ENCODE measurements at regions not wholly inside any gene's neighbourhood (a gene's known extent, or its start where the extent isn't known, plus 50 kb on each side); places are given as distances from the start of the nearest gene placed in this dataset.
A peak's percentile ranks its signal among the peaks of the same experiment; 100 is the strongest.

GRCh38 chr1:218585511-218586184, 240.5 kb downstream of the TGFB2 start:
- peak; percentile 75 for DNase-seq (ENCODE audit: low read depth)
- H3K4me3 ChIP-seq (ENCODE audit: low read depth, low read length): no peak overlapping the region
- TF ChIP-seq, protein P1, sequence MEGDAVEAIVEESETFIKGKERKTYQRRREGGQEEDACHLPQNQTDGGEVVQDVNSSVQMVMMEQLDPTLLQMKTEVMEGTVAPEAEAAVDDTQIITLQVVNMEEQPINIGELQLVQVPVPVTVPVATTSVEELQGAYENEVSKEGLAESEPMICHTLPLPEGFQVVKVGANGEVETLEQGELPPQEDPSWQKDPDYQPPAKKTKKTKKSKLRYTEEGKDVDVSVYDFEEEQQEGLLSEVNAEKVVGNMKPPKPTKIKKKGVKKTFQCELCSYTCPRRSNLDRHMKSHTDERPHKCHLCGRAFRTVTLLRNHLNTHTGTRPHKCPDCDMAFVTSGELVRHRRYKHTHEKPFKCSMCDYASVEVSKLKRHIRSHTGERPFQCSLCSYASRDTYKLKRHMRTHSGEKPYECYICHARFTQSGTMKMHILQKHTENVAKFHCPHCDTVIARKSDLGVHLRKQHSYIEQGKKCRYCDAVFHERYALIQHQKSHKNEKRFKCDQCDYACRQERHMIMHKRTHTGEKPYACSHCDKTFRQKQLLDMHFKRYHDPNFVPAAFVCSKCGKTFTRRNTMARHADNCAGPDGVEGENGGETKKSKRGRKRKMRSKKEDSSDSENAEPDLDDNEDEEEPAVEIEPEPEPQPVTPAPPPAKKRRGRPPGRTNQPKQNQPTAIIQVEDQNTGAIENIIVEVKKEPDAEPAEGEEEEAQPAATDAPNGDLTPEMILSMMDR (IDR thresholded peaks at IDR 0.05; ENCODE audit: insufficient read depth, low read length): no peak

DNA sequence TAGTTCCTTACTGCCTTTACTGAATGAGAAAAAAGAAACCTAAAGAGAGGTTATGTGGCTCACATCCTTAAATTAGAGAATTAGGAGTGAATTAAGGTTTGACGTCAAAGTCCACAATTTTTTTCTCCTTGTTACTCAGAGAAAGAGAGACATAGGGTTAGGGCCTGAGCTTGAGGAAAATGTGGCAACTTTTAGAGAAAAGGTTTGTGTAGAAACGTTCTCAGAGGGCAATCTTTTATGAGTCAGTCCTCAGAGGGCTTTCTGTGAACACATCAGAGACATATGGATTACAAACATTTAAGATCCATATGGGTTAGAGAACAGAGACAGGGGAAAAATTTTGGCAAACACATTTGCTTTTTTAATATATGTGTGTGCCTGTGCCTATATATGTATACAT, 242.8 kb downstream of the TGFB2 start:
- TF ChIP-seq, protein P1 (IDR thresholded peaks at IDR 0.05; ENCODE audit: insufficient read depth, low read length): no peak
- DNase-seq (ENCODE audit: low read depth): no peak
- no peak overlapping the region for H3K4me3 ChIP-seq (ENCODE audit: low read depth, low read length)

- TF ChIP-seq, protein P1 (IDR thresholded peaks at IDR 0.05; ENCODE audit: insufficient read depth, low read length): no peak
- DNase-seq (ENCODE audit: low read depth): peak; percentile 31
- no peak overlapping the region for H3K4me3 ChIP-seq (ENCODE audit: low read depth, low read length)
These were observed 243.5 kb downstream of the TGFB2 start for GRCh38 chr1:218588540-218589172.

- TF ChIP-seq, protein P1 (IDR thresholded peaks at IDR 0.05; ENCODE audit: insufficient read depth, low read length): no peak
- no peak for DNase-seq (ENCODE audit: low read depth)
These were observed 244.4 kb downstream of the TGFB2 start for GRCh38 chr1:218589487-218589886.

GRCh38 chr1:218591966-218592365, 246.8 kb downstream of the TGFB2 start:
- TF ChIP-seq, protein P1 (IDR thresholded peaks at IDR 0.05; ENCODE audit: insufficient read depth, low read length): no peak
- no peak overlapping the region for H3K4me3 ChIP-seq (ENCODE audit: low read depth, low read length)
- DNase-seq (ENCODE audit: low read depth): no peak

More at GRCh38 chr1:218589487-218589886, 244.4 kb downstream of the TGFB2 start:
- H3K4me3 ChIP-seq (ENCODE audit: low read depth, low read length): no peak overlapping the region

GRCh38 chr1:218592688-218593087, 247.6 kb downstream of the TGFB2 start:
- DNase-seq (ENCODE audit: low read depth): peak; percentile 38
- no peak overlapping the region for H3K4me3 ChIP-seq (ENCODE audit: low read depth, low read length)
- TF ChIP-seq, protein P1 (IDR thresholded peaks at IDR 0.05; ENCODE audit: insufficient read depth, low read length): no peak

All from fibroblast of the aortic adventitia (primary cell).